H1 (cell line): ENCODE measurements at regions not wholly inside any gene's neighbourhood (a gene's known extent, or its start where the extent isn't known, plus 50 kb on each side); places are given as distances from the start of the nearest gene placed in this dataset.

Source experiments
- POLR2A ChIP-seq, 2 experiments: IDR thresholded peaks; 1 replicate in 1 of 2; 2 replicates in 1 of 2; pipeline ENCODE4 v1.6.1; 2011; ENCODE audit warnings: low read depth in 2 of 2, low read length in 2 of 2, mild to moderate bottlenecking in 2 of 2; ENCODE audit errors: control extremely low read depth in 1 of 2
- RFX5 ChIP-seq: IDR thresholded peaks from 2 replicates; pipeline ENCODE4 v1.6.1; 2011; ENCODE audit warnings: low read depth, low read length, improper control_type of control experiment, borderline replicate concordance
- TF ChIP-seq, protein P1 (sequence below), 3 experiments: IDR thresholded peaks; 1 replicate in 2 of 3; 2 replicates in 1 of 3; pipeline versions ENCODE4 v1.5.1 to v1.6.1; 2011; ENCODE audit warnings: low read length in 3 of 3, mild to moderate bottlenecking in 3 of 3, inconsistent platforms in 2 of 3, low read depth in 1 of 3, moderate library complexity in 1 of 3; ENCODE audit not compliant: insufficient read depth in 1 of 3; ENCODE audit errors: control extremely low read depth in 1 of 3
- TF ChIP-seq, protein P2 (sequence below): IDR thresholded peaks from 2 replicates; pipeline ENCODE4 v1.6.1; 2012; ENCODE audit warnings: inconsistent platforms

DNA sequence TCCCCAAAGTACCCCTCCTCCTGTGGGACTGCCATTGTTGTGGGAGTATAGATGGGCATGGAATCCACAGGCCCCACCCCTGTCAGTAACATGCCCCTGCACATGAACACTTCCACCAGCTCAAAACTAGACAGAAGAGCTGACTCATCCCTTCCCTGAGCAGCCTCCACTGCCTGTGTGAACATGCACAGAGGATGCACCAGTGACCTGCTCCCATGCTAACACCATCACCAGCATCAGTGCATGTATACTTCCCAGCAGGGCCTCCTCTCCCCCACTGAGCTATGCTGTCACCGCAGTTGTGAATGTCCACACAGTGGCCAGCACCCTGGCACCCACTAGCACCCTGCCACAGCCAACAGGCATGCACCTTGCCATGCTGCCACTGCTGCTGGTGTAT lies 939.8 kb downstream of the EFNA5 start:
- TF ChIP-seq, protein P1, sequence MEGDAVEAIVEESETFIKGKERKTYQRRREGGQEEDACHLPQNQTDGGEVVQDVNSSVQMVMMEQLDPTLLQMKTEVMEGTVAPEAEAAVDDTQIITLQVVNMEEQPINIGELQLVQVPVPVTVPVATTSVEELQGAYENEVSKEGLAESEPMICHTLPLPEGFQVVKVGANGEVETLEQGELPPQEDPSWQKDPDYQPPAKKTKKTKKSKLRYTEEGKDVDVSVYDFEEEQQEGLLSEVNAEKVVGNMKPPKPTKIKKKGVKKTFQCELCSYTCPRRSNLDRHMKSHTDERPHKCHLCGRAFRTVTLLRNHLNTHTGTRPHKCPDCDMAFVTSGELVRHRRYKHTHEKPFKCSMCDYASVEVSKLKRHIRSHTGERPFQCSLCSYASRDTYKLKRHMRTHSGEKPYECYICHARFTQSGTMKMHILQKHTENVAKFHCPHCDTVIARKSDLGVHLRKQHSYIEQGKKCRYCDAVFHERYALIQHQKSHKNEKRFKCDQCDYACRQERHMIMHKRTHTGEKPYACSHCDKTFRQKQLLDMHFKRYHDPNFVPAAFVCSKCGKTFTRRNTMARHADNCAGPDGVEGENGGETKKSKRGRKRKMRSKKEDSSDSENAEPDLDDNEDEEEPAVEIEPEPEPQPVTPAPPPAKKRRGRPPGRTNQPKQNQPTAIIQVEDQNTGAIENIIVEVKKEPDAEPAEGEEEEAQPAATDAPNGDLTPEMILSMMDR (IDR thresholded peaks at IDR 0.05; ENCODE audit: control extremely low read depth in 1 of 3, insufficient read depth in 1 of 3, low read depth in 1 of 3, low read length in 3 of 3), result no peak
- TF ChIP-seq POLR2A (IDR thresholded peaks at IDR 0.05; ENCODE audit: control extremely low read depth in 1 of 2, low read depth in 2 of 2, low read length in 2 of 2) (no peak), RFX5 (no peak)
- TF ChIP-seq, protein P2, sequence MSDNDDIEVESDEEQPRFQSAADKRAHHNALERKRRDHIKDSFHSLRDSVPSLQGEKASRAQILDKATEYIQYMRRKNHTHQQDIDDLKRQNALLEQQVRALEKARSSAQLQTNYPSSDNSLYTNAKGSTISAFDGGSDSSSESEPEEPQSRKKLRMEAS, result no peak
